ENCODE measurements at regions not wholly inside any gene's neighbourhood (a gene's known extent, or its start where the extent isn't known, plus 50 kb on each side); places are given as distances from the start of the nearest gene placed in this dataset.
"Not testable (repeated sequence)": the region's sequence is repeated elsewhere in the genome, so short reads cannot be mapped to it uniquely, and the experiment has no call there.

GRCh38 chr6:126672649-126673048, 332.7 kb downstream of the CENPW start:
- TF ChIP-seq, protein P1, sequence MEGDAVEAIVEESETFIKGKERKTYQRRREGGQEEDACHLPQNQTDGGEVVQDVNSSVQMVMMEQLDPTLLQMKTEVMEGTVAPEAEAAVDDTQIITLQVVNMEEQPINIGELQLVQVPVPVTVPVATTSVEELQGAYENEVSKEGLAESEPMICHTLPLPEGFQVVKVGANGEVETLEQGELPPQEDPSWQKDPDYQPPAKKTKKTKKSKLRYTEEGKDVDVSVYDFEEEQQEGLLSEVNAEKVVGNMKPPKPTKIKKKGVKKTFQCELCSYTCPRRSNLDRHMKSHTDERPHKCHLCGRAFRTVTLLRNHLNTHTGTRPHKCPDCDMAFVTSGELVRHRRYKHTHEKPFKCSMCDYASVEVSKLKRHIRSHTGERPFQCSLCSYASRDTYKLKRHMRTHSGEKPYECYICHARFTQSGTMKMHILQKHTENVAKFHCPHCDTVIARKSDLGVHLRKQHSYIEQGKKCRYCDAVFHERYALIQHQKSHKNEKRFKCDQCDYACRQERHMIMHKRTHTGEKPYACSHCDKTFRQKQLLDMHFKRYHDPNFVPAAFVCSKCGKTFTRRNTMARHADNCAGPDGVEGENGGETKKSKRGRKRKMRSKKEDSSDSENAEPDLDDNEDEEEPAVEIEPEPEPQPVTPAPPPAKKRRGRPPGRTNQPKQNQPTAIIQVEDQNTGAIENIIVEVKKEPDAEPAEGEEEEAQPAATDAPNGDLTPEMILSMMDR (IDR thresholded peaks at IDR 0.05; ENCODE audit: low read depth, low read length) = no peak
- no peak overlapping the region for H3K4me3 ChIP-seq (ENCODE audit: low read depth, low read length)

DNA sequence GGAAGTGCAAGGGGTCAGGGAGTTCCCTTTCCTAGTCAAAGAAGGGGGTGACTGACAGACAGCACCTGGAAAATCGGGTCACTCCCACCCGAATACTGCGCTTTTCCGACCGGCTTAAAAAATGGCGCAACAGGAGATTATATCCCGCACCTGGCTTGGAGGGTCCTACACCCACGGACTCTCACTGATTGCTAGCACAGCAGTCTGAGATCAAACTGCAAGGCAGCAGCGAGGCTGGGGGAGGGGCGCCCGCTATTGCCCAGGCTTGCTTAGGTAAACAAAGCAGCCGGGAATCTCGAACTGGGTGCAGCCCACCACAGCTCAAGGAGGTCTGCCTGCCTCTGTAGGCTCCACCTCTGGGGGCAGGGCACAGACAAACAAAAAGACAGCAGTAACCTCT, 333.8 kb downstream of the CENPW start:
- H3K4me3 ChIP-seq (ENCODE audit: low read depth, low read length) = not testable (repeated sequence)

GRCh38 chr6:126682440-126682839, 342.5 kb downstream of the CENPW start:
- no peak overlapping the region for H3K4me3 ChIP-seq (ENCODE audit: low read depth, low read length)
- TF ChIP-seq, protein P1 (IDR thresholded peaks at IDR 0.05; ENCODE audit: low read depth, low read length) = no peak

GRCh38 chr6:126685182-126685581, 345.3 kb downstream of the CENPW start:
- H3K4me3 ChIP-seq (ENCODE audit: low read depth, low read length) = no peak overlapping the region
- TF ChIP-seq, protein P1 (IDR thresholded peaks at IDR 0.05; ENCODE audit: low read depth, low read length) = no peak

DNA sequence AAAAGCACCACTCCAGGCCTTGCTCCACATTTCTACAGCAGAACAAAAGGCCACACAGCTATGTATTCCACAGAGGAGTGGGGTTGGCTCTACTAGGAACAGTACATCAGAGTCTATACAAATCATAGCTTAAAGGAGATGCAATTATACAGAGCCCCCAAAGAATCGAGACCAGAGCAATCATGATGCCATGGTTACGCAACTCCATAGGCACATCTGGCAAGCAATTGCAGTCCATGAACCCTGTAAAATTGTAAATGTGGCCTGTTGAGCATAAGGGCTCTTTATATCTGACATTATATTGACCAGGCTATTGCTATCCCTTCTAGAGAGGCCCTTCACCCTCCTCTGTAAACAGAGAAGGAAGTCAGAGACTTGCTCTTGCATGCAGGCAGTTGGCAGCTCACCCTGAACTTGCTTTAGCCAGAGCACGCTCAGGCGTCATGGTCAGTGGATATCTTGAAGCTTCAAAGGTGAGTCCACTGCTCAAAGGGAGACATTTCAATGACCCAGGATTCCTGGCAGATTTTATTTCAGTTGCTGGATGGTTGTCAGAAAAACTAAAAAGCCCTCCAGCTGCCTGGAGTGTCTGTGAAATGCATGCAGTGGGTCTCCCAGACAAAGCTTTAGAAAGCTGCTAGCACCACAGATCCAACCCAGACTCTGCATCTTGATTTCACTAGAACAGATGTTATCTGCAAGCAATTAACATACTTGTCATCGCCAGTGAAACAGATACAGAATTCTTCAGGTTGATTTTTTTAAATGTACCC, 357.2 kb downstream of the CENPW start:
- TF ChIP-seq, protein P1 (IDR thresholded peaks at IDR 0.05; ENCODE audit: low read depth, low read length) = no peak

GRCh38 chr6:126698732-126699240, 358.9 kb downstream of the CENPW start:
- no peak overlapping the region for H3K4me3 ChIP-seq (ENCODE audit: low read depth, low read length)
- TF ChIP-seq, protein P1 (IDR thresholded peaks at IDR 0.05; ENCODE audit: low read depth, low read length) = no peak

More for the DNA sequence above, 357.2 kb downstream of the CENPW start:
- H3K4me3 ChIP-seq (ENCODE audit: low read depth, low read length) = no peak overlapping the region

DNA sequence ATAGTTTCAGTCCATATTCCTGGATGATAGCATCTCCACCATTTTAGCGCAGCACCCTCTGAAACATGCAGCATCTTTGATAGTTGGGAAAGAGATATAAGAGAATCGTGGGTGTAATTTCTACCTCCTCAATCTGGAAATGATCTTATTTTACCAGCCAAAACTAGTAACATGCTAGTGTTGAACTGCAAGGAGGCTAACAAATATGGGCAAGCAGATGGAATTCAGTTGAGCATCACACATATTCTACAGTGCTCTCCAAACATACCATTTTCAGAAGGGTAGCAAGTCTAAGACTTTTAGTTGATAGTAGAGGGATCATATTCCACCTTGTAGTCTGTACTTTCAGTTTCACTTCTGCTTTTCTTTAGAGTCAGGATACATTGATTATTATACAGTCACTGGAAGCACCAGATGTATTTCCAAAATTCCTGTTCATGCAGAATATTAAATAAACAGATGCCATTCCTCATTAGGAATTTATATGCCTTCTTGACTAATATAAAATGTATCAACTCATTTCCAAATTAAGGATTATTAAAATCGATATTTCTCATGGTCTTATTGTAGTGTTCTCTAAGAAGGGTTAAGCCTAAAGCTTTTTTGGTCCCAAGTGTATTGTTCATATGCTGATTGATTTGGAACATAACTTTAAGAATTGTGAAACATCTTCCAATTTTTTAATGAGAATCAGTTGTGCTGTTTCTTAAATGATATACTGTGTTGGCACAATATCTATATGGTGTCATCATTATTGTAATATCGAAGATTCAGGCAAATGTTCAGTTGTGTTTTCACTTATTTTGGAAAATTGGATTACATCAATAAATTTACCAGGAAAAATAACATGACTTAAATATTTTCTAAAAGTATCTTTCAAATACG, 362.0 kb downstream of the CENPW start:
- TF ChIP-seq, protein P1 (IDR thresholded peaks at IDR 0.05; ENCODE audit: low read depth, low read length) = no peak
- peak overlapping the region; percentile 28 for H3K4me3 ChIP-seq (ENCODE audit: low read depth, low read length)
